CMK (cell line): ENCODE measurements at regions not wholly inside any gene's neighbourhood (a gene's known extent, or its start where the extent isn't known, plus 50 kb on each side); places are given as distances from the start of the nearest gene placed in this dataset.
"Not testable (repeated sequence)": the region's sequence is repeated elsewhere in the genome, so short reads cannot be mapped to it uniquely, and the experiment has no call there.

Source experiments
- DNase-seq: peaks from one replicate; pipeline ENCODE4 v3.0.0-alpha.2; 2010; ENCODE audit warnings: low read depth

DNA sequence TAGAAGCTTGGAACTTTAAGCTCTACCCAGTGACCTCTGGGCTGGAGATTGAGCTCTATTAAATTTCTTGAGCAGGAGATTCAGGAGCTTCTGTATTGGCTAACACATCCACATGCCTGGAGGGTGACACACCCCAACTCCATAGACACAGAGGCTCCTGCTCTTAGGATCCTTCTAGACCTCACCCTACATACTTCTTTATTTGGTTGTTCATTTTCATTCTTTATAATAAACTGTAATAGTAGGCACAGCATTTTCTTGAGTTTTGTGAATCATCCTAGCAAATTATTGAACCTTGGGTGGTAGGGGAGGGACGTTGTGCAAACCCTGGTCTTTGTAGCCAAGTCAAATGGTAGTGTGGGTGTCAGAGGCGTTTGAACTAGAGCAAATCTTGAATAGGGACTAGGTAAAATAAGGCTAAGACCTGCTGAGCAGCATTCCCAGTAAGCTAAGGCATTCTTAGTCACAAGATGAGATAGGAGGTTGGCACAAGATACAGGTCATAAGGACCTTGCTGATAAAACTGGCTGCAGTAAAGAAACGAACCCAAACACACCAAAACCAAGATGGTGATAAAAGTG, 323.8 kb upstream of the GALNT5 start:
- no peak for DNase-seq

DNA sequence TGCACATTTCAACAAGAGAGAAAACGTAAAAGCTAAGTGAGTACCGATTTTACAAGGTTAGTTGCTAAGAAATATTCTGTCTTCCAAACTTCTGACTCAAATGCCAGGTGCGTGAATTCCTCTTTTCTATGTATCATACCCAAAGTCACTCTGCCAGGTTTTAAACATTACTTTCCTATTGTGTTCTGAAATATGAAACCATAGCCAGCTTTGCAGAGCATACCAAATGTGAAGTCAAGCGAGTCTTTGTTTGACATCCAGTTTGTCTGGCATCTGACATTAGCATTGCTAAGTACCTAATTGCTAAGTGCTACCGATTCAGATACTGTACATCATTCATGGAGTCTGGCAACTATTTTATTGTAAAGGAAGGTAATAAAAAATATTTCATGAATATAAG, 321.9 kb upstream of the GALNT5 start:
- no peak for DNase-seq

DNA sequence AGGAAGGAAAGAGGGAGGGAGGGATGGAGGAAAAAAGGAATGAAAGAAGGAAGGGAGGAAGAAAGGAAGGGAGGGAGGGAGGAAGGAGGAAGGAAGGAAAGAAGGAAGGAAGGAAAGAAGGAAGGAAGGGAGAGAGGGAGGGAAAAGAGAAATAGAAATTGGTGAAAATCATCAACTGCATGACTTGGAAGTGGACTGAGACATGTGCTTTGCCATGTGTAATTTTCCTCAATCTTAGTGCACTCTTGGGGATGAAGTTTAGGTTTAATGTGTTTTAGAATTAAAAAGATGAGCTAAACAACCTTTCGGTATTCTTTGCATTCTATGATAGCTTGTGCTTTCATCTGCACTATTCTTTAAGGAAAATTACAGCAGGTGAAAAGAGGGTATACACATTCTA, 320.1 kb upstream of the GALNT5 start:
- DNase-seq: no peak

DNA sequence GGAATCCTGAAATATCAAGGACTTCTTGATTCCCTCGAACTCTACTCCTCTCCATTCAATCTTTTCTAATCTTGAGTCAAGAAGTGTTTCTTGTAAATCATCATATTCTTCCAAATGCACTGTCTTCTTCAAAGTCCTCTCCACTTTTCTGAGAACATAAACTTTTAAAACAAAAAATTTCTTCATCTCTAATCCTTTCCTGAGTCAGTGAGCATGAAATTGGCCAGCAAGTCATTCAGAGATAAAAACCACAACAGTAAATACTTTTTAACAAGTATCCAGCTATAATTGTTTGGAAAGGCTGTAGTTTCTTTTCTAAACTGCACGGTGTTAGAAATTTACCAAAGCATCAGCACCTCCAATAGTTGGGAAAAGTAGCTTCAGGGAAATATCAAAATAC, 312.6 kb upstream of the GALNT5 start:
- DNase-seq: no peak

DNA sequence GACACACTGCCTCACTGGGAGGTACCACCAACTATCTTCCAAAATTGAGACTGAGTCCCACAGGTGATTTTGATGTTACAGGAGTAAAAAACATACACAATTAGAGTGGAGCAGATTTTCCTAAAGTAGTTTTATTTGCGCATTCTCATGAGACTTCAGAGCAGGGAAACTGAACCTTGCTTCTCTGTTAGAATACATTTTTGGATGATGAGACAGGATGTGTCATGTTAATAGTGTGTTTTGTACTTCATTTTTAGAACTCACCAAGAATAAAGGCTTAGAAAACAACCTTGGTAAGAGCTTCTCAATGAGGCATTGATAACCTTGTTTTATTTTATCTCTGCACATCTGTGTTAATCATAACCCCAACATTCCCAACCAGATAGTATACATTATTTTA, 310.2 kb upstream of the GALNT5 start:
- DNase-seq: no peak

DNA sequence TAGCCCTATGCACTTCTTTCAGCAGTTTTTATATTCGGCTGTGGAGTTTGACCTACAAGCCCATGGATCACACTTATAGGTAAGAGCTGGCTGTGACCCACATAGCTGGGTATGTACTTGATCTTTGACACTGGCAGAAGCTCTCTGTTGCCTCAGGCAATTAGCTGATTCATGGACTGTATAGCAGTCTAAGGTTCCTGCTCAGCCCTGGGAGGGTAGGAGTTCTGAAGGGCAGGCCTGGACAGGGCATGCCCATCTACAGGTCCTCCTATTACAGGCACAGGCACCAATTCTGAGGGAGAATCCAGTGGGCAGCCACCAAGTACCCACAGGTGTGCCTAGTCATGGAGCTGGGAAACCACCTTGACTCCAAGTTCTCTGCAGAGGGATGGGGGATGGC, 301.8 kb upstream of the GALNT5 start:
- no peak for DNase-seq

DNA sequence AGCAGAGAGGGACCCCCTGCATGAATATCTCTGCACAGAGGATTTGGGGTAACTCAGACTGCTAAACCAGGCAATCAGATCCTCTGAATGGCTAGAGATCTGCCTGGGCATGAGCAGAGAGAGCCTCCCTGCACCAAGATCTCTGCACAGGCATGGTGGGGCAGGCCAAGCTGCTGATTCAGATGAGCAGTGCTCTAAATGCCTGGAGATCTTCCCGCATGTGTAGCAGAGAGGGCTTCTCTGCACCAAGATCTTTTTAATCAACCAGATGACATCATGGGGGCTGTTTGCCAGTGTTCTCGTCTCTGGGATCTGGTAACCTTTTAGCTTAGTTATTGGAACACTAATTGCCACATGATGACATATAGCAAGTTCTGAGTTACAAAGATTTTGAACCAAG, 301.3 kb upstream of the GALNT5 start:
- DNase-seq: no peak

DNA sequence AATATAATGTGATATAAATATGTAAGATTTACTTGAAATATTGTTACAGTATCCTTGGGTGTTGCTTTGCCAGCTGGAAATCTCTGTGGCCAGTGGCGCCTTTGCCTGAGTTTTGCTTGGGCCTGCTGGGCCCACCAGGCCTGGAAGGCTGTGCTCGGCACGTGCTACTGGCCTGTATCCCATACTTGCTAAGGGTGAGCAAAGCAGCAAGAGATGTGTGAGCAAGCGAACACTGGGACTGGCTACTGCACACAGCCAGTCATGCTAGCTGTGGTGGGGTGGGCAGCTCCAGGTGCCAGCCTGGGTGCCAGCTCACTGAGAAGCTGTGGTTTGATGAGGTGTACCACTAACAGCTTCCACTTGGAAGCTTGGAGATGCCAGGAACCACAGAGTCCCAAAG, 299.1 kb upstream of the GALNT5 start:
- no peak for DNase-seq

DNA sequence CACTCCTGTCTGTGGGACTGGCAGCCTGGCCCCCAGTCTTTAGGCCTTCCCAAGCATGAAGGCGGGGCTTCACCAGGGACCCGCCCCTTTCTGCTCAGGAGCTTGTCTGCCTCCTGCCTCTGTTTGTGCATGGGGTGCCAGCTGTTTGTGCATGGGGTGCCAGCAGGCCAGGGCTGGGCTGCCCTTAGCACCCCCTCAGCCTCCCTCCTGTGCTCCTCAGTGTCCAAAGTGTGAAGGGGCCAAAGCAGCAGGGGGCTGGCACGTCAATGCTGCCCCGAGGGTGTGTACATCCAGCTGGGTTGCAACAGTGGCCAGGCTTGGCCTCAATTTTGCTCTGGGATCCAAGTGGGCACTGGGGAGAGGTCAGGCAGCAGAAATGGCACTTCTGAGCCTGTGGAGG, 298.0 kb upstream of the GALNT5 start:
- DNase-seq: no peak

DNA sequence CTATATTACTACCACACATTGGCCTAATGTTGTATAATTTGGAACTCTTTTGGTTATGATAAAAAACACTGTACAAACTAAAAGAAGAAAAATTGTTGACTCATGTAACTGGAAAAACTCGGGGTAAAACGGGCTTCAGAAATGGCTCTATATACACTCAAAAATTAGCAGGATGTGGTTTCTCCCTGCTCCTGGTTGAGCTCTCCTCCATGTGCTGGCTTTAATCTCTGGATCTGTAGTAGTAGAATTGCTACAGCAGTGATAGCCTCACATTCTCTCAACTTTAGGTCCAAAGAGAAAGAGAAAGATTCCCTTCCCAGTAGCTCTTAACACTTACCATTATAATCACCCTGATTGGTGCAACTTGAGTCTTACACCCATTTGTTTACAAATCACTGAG, 274.9 kb upstream of the GALNT5 start:
- DNase-seq: no peak

DNA sequence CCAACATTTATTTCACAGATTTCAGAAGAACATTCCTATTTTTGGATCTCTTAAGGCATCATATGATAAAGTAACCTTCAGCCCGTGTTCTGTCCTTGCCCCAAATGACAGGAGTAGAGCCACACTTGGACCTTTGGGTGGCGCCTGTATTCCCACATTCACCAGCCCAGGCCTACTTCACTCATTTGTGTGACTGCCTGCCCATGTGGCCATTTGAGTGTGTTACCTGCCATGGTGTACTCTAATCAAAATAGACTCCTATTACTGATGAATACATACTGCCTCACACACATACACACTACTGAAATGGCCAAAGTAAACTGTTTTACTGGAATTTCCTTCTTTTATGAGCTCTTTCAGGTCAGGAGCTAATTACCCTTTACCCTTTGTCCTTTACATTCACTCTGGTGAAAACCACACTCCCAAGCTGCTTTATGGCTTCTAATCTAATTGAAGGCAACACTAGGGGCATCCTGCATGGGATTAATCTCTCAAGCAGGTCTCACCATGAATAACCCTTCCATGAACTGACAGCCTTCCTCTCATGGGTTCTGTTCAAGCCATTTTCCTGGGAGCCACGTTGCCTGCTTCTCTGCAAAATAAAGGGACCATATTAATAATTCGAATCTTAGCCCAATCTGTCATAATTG, 271.0 kb upstream of the GALNT5 start:
- DNase-seq: no peak

DNA sequence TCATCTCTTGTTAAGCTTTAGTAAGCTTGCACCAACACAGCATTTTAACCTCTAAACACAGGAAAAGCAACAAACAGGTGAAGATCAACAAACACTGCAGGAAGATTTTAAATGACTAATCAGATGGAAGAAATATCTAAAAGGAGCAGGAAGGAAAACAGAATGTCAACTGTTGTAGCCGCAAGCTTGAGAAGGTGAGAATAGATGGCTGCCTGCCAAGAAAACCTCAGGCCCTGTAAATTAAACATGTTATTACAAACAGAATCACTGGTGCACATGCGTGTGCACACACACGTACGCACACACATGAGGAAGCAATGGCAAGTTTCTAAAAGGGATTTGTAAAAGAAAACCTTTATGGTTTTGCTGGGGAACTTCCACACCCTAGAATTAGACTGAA, 257.8 kb upstream of the GALNT5 start:
- no peak for DNase-seq

DNA sequence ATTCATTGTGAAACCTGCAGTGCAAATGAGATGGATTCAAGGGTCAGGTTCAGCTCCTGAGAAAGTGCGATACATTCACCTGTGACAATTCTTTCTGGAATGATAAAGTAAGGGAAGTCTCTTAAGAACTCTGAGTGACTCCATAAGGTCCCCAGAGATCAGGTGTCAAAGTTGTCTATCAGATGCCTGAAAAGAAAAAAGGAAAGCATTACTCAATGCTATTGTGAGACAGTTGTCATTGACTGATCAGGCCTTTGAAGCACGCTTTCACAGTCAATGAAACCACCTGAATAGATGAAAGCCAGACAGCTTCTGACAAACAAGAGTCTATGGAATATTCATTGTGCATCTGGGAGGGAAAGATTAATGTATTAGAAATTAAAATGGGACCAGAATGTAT, 252.7 kb upstream of the GALNT5 start:
- DNase-seq: no peak

DNA sequence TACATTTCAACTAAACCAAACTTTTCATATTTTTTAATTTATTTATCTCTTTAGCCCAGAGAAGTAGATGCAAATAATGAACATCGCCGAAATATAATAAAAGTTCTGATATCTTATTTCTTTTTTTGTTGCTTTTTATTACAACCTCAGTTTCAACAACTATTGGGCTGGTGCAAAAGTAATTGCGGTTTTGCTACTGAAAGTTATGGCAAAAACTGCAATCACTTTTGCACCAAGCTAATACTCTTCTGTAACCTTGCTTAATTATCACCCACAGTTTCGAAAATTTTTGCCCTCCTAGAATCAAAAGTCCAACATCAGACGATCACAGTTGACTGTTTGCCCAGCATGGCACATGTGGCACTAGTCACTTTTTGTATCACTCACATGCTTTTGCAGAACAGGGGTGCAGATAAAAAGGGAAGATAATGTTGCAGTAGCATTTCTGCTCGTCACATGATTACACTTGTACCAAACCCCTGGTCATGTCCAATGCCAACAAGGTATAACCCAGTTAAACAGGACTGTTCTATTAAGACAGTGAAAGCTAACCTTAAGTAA, 242.4 kb upstream of the GALNT5 start:
- DNase-seq: no peak

DNA sequence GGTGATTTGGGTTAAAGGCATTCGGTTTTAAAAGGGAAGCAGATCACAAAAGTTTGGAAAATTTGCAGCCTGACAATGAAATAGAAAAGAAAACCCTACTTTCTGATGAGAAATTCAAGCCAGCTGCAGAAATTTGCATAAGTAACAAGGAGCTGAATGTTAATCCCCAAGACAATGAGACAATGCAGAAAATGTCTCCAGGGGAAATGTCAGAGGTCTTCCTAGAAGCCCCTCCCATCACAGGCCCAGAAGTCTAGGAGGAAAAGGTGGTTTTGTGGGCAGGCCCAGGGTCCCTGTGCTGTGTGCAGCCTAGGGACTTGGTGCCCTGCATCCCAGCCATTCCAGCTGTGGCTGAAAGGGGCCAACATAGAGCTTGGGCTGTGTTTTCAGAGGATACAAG, 234.2 kb upstream of the GALNT5 start:
- not testable (repeated sequence) for DNase-seq

DNA sequence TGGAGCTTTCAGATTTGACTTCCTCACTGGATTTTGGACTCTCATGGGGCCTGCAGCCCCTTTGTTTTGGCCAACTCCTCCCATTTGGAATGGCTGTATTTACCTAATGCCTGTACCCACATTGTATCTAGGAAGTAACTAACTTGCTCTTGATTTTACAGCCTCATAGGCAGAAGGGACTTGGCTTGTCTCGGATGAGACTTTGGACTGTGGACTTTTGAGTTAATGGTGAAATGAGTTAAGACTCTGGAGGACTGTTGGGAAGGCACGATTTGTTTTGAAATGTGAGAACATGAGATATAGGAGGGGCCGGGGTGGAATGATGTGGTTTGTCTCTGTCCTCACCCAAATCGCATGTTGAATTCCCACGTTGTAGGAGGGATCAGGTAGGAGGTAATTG, 233.4 kb upstream of the GALNT5 start:
- no peak for DNase-seq

DNA sequence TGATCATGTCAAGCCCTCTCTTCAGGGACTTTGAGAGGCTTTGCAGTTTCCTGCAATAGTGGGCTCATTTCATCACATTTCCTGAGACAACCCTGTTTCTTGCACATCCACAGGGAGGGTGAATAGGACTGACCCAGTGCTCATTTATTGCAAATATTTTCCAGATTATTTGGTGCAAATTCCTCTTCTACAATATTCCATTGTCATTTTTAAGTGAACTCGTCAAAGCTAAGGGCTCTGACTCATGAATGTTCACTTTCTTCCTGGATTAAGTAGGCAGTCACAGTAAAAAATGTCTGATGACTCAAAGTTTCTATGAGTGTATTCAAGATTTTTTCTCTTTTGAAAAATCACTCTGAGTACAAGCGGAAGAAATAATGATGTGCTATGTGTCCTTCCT, 225.5 kb upstream of the GALNT5 start:
- DNase-seq: no peak

DNA sequence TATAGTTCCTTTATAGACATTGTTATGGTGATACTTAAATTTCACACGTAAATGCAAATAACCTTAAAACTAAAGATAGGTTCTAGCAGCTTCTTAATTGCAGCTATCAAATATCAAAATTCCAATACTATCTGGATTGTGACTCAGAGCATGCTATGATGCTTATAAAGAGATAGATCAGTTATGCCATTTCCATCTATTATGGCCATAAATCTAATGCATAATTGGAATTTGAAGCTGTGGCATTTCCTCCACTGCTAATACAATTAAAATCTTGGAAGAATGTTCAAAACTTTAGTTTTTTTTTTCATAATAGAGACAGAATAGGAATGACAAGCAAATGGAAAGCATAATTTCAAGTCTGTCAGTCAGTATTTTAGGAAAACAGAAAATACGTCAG, 220.8 kb upstream of the GALNT5 start:
- DNase-seq: no peak

DNA sequence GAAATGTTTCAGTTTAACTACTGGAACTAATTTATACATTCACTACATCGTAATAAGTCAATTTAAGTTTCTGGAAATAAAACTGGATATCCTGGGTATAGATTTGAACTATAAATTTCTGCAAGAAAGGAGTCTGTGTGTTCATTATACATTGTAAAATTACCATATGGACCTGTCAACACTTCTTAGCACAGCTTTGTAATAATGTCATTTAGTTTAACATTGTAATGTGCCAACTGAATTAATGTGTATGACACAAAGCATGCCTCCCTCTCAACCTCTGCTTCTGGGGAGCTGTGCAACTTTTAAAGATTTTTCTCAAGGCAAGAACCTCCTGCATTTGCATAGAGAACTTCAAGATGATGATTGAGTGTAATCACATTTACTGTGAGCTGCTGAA, 213.7 kb upstream of the GALNT5 start:
- DNase-seq: no peak

DNA sequence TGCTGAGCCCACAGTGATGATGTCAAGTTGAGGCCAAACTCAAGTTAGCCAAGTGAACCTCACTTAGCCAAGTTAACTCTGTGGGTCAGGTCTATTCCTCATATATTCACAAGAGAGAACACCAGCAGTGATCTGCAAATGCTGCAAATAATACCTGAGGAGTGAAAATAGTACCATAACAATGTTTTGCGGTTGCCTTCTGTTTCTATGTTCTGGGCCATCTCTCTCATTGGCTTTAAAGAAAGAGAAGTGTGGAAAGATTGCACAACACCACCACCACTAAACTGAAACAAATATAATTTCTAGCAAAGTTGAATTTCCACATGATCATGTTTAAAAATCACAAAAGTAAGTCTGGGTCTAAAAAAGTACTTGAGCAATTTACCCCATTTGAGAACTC, 211.1 kb upstream of the GALNT5 start:
- no peak for DNase-seq

DNA sequence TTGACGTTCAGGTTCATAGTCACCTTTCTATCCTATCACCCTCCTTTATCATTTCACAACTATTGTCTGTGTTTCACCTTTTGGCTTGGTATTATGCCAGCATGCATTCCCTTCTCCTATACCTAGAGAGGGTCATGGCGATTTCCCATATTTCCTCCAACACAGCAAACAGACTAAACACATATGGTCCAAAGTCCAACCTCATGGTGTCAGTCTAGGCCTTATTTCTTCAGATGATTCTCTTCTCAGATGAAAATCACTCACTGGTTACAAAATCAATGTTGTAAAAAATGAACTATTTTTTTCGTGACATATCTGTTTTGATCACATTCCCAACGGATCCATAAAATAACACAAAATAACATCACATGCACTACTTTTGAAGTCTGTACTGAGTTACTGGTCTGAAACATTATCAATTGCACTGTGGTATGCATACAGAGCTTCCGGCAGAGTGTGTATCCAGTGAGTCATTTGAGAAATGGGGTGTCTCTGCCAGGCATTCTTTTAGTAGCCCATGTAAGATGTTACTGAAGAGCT, 204.8 kb upstream of the GALNT5 start:
- no peak for DNase-seq

DNA sequence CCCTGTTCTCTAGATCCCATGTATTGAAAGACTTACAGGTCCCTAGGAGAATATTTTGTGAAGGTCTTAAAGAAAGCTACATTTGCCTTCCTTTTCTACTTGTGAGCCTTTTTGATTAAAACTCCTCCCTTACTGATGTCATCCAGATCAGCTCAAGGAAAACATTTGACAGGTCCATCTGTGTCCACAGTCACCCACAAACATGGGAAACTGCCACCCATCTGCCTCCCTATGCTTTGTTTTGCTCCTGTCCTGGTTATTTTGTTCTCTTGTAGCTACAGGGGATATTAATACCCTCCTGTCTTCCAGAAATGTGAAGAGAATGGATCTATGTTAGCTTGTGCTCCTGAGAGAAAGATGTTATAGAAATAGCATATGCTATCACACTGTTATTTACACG, 203.6 kb upstream of the GALNT5 start:
- no peak for DNase-seq

DNA sequence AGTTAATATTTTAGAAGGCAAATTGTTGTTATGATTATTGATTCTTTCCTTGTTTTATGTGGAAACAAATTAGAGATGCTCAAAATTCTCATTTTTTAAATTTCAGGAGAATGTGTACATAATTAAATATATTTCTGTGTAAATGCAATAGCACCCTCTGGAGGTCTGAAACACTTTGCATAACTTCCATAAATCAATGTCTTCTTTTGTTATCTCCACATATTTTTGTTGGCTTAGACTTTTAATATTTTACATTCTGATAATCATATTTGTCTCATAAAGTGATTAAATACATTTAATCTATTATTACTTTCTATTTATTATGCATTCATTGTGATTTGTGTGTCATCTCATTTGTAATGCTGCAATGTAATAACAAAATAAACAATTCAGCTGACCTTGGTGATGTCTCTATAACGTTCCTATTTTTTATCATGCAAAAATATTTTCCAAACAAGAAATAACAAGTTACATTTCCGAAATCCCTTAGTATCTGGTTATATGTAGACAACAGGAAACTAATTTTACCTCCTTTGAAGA, 201.8 kb upstream of the GALNT5 start:
- no peak for DNase-seq

DNA sequence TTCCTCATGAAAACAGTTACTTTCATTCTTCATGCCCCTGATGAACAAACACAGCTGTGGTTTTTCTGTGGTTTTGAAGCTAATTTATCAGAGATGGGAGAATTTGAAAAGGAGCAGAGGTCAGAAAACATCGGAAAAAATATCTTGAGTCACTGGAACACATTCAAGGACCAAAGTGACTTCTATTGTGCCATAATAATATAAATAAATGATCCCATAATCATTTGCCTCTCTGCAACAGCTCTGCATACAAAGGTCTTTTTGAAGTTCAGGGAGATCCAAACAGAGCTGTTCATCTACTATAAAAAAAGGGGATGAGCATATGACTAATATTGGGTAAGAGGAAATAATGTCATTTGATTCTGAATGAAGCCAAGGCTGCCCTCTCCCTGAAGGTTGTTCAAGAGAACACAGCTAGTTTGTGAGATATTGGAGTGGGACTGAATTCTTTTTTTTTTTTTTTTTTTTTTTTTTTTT, 201.3 kb upstream of the GALNT5 start:
- no peak for DNase-seq
